ENCODE measurements at regions not wholly inside any gene's neighbourhood (a gene's known extent, or its start where the extent isn't known, plus 50 kb on each side); places are given as distances from the start of the nearest gene placed in this dataset.

- no peak for DNase-seq
- no peaks in the 10 kb centered on the region for H3K27me3 ChIP-seq
- H3K4me1 ChIP-seq, result peaks cover 6 to 7% of the 10 kb centered on the region in 2 donors
- TF ChIP-seq POLR2A (IDR thresholded peaks at IDR 0.05) (no peak), CTCF (IDR thresholded peaks at IDR 0.05) (no peak)
- H3K4me3 ChIP-seq, result no peak overlapping the region
- no peak overlapping the region for H3K27ac ChIP-seq
- intact Hi-C loops (cut with DNase I; ENCODE audit: low total_unique reads), result no loop called here
- H3K36me3 ChIP-seq, result no peaks in the 10 kb centered on the region
- no peaks in the 10 kb centered on the region for H3K9me3 ChIP-seq
Measured at GRCh38 chr2:216563646-216564045, 65.0 kb downstream of the RPL37A start.

- TF ChIP-seq POLR2A (IDR thresholded peaks at IDR 0.05) (no peak), CTCF (IDR thresholded peaks at IDR 0.05) (no peak)
Measured at GRCh38 chr2:216564611-216565010, 66.0 kb downstream of the RPL37A start.

GRCh38 chr2:216565956-216566355 is 67.3 kb upstream of the IGFBP2 start:
- DNase-seq, result no peak
- no peak overlapping the region for H3K27ac ChIP-seq
- intact Hi-C loops (cut with DNase I; ENCODE audit: low total_unique reads), result no loop called here
- H3K27me3 ChIP-seq, result no peaks in the 10 kb centered on the region
- TF ChIP-seq CTCF (IDR thresholded peaks at IDR 0.05) (no peak), POLR2A (IDR thresholded peaks at IDR 0.05) (no peak)
- H3K36me3 ChIP-seq, result no peaks in the 10 kb centered on the region
- H3K9me3 ChIP-seq, result no peaks in the 10 kb centered on the region
- H3K4me1 ChIP-seq, result peaks cover 0 to 7% of the 10 kb centered on the region in 2 donors
- no peak overlapping the region for H3K4me3 ChIP-seq

More at GRCh38 chr2:216564611-216565010, 66.0 kb downstream of the RPL37A start:
- H3K27me3 ChIP-seq, result no peaks in the 10 kb centered on the region
- no peaks in the 10 kb centered on the region for H3K9me3 ChIP-seq
- intact Hi-C loops (cut with DNase I; ENCODE audit: low total_unique reads), result no loop called here
- no peak overlapping the region for H3K4me3 ChIP-seq
- no peaks in the 10 kb centered on the region for H3K36me3 ChIP-seq
- peaks cover 6 to 7% of the 10 kb centered on the region in 2 donors for H3K4me1 ChIP-seq
- no peak for DNase-seq
- H3K27ac ChIP-seq, result no peak overlapping the region

- no peak for TF ChIP-seq CTCF (IDR thresholded peaks at IDR 0.05)
- TF ChIP-seq POLR2A (IDR thresholded peaks at IDR 0.05), result no peak
- no peaks in the 10 kb centered on the region for H3K36me3 ChIP-seq
- H3K27ac ChIP-seq, result no peak overlapping the region
- no peaks in the 10 kb centered on the region for H3K9me3 ChIP-seq
- intact Hi-C loops (cut with DNase I; ENCODE audit: low total_unique reads), result no loop called here
- H3K27me3 ChIP-seq, result no peaks in the 10 kb centered on the region
- no peaks in the 10 kb centered on the region for H3K4me1 ChIP-seq
- H3K4me3 ChIP-seq, result no peak overlapping the region
- no peak for DNase-seq
Measured at GRCh38 chr2:216568576-216568975, 64.6 kb upstream of the IGFBP2 start.

- Histone ChIP-seq H3K9me3 (no peaks in the 10 kb centered on the region), H3K4me1 (no peaks in the 10 kb centered on the region), H3K36me3 (no peaks in the 10 kb centered on the region), H3K27ac (no peak overlapping the region), H3K4me3 (no peak overlapping the region), H3K27me3 (no peaks in the 10 kb centered on the region)
- TF ChIP-seq POLR2A (IDR thresholded peaks at IDR 0.05), result no peak
- no peak for TF ChIP-seq CTCF (IDR thresholded peaks at IDR 0.05)
- DNase-seq, result no peak
- intact Hi-C loops (cut with DNase I; ENCODE audit: low total_unique reads), result no loop called here
Measured at GRCh38 chr2:216569765-216570164, 63.5 kb upstream of the IGFBP2 start.

Data from uterus (tissue), 3 donors.